Astrocyte of the spinal cord (primary cell): ENCODE measurements at regions not wholly inside any gene's neighbourhood (a gene's known extent, or its start where the extent isn't known, plus 50 kb on each side); places are given as distances from the start of the nearest gene placed in this dataset.

ENCODE experiments used
- DNase-seq: peaks from one replicate; pipeline ENCODE4 v3.0.0; 2011; ENCODE audit warnings: low read depth, low spot score
- H3K4me3 ChIP-seq: 2 replicates; pipeline ENCODE4 v1.5.1; 2011; ENCODE audit warnings: low read depth, mild to moderate bottlenecking, low read length, moderate library complexity
- CTCF ChIP-seq: IDR thresholded peaks from 2 replicates; pipeline ENCODE4 v1.5.1; 2012; ENCODE audit warnings: low read depth, mild to moderate bottlenecking, low read length, inconsistent platforms
- in situ Hi-C: cut with HindIII; loops from 2 replicates; pipeline ENCODE4 v1.10.0; 2017; ENCODE audit warnings: low sequenced_read_pairs

- in situ Hi-C loops = no loop called here
- TF ChIP-seq CTCF = no peak
- no peak for DNase-seq
- H3K4me3 ChIP-seq = no peak overlapping the region
These were observed 1268.7 kb upstream of the PCDH20 start for GRCh38 chr13:62684359-62684758.

- in situ Hi-C loops = no loop called here
- DNase-seq = no peak
- no peak for TF ChIP-seq CTCF
- no peak overlapping the region for H3K4me3 ChIP-seq
These were observed 1267.1 kb upstream of the PCDH20 start for GRCh38 chr13:62682788-62683187.

- no peak for DNase-seq
- H3K4me3 ChIP-seq = no peak overlapping the region
- in situ Hi-C loops = no loop called here
- TF ChIP-seq CTCF = no peak
These were observed 1262.4 kb upstream of the PCDH20 start for GRCh38 chr13:62678039-62678438.

- no peak for TF ChIP-seq CTCF
- no peak overlapping the region for H3K4me3 ChIP-seq
- in situ Hi-C loops = no loop called here
- DNase-seq = no peak
These were observed 1248.1 kb upstream of the PCDH20 start for GRCh38 chr13:62663767-62664166.

- no peak for DNase-seq
- TF ChIP-seq CTCF = no peak
- in situ Hi-C loops = no loop called here
- H3K4me3 ChIP-seq = no peak overlapping the region
These were observed 1243.7 kb upstream of the PCDH20 start for GRCh38 chr13:62659365-62659764.

- no peak overlapping the region for H3K4me3 ChIP-seq
- no peak for TF ChIP-seq CTCF
- no peak for DNase-seq
- in situ Hi-C loops = no loop called here
These were observed 1237.7 kb upstream of the PCDH20 start for GRCh38 chr13:62653371-62653770.
